ENCODE measurements at regions not wholly inside any gene's neighbourhood (a gene's known extent, or its start where the extent isn't known, plus 50 kb on each side); places are given as distances from the start of the nearest gene placed in this dataset.

DNA sequence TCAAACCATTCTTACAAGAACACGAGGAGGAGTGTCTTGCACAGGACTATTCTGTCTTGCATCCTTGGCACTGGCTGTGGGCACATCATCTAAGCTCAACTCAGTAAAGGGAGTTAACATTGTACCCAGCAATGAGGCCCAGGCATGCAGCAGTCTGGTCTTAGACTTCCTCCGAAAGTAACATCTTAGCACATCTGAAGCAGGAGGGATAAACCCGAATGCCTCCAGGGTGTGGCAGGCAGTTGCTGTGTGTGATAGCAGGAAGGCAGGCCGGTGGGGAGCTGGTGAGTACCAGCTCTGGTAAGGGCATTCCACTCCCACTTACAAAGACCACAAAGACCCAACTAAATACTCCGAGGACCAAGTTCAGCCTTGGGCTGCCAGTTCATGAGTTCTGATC, 206.3 kb downstream of the TSN start:
- DNase-seq (ENCODE audit: low spot score) = no peak

GRCh38 chr2:121965661-121966060, 210.2 kb downstream of the TSN start:
- DNase-seq (ENCODE audit: low spot score) = no peak

DNA sequence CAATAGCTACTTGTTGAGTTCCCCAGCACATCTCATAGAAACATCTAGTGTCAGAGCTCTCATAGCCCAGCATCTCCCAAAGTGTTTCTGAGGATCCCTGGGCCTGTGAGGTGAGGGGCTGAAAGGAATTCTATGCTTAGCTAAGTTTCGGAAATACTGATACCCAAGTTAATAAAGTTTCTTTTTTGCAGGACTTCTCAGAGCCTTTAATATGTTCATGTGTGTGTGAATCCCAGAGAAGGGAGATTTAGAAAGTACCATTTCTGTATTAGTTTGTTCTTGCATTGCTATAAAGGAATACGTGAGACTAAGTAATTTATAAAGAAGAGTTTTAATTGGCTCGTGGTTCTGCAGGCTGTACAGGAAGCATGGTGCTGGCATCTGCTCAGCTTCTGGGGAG, 211.2 kb downstream of the TSN start:
- DNase-seq (ENCODE audit: low spot score) = no peak

GRCh38 chr2:121969166-121969565, 213.7 kb downstream of the TSN start:
- no peak for DNase-seq (ENCODE audit: low spot score)

GRCh38 chr2:121969766-121970639, 214.6 kb downstream of the TSN start:
- DNase-seq (ENCODE audit: low spot score) = no peak

DNA sequence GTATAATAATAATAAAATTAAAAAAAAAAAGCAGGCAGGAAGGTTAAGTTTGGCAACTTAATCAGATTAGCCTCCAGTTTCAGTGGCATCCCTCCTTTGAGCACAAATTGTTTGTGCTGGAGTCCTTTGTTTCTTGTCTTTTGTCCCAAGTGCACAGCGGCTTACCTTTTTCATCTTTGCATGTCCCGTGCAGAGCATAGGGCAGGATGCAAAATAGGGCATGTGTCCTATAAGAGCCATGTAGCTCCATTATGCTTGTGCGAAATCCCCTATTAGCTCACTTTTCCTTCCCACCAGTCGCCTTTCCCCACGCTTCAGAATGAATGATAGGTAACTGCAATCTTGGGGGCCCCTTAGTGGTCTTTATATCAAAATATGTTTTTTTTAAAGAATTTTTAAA, 216.8 kb downstream of the TSN start:
- no peak for DNase-seq (ENCODE audit: low spot score)

- peak; percentile 74 for DNase-seq (ENCODE audit: low spot score)
Measured at GRCh38 chr2:121974897-121975661, 219.6 kb downstream of the TSN start.

DNA sequence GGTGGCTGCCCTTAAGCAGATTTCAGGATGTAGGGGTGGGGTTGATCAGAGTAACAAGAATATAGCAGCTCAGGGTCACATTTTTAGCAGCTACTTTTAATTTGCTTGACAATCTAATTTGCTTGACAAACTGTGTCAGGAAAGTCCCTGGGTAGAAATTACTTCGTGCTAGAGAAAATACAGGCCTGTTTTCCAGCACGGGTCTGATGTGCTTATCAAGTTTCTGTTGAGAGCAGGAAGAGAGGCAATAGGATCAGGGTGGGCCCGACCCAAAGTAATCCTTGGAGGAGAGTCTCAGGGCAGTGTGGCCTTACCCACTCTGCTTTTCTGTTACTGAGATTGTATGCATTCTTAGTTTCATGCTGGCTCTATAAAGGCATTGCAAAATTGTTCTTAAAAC, 221.5 kb downstream of the TSN start:
- DNase-seq (ENCODE audit: low spot score) = no peak

- no peak for DNase-seq (ENCODE audit: low spot score)
Measured at GRCh38 chr2:121977326-121977725, 221.9 kb downstream of the TSN start.

GRCh38 chr2:121992700-121993099, 237.2 kb downstream of the TSN start:
- no peak for DNase-seq (ENCODE audit: low spot score)

- no peak for DNase-seq (ENCODE audit: low spot score)
Measured at GRCh38 chr2:121993682-121994081, 238.2 kb downstream of the TSN start.

- no peak for DNase-seq (ENCODE audit: low spot score)
Measured at GRCh38 chr2:121994238-121995206, 239.1 kb downstream of the TSN start.

DNA sequence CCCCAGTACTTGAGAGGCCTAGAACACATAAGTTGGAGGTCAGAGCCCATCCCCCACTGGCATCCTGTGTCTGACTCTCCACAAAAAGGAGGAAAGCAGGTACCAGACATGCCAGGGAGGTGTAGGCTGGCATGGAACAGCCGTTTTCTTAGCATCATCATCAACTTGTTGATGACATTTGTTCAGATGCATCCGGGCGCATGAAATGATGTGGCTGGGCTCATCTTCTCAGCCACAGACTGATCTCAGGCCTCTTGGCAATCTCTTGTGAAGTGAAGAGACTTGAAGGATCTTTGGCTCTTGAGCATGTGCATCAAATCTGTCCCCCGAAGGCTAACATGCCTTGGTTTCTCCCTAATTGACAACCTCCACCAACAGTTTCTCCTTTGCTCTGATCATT, 243.3 kb downstream of the TSN start:
- DNase-seq (ENCODE audit: low spot score) = no peak

- peak; percentile 10 for DNase-seq (ENCODE audit: low spot score)
Measured at GRCh38 chr2:121999264-121999663, 243.8 kb downstream of the TSN start.

GRCh38 chr2:122000556-122001340, 245.3 kb downstream of the TSN start:
- DNase-seq (ENCODE audit: low spot score) = no peak

GRCh38 chr2:122001441-122001874, 246.0 kb downstream of the TSN start:
- no peak for DNase-seq (ENCODE audit: low spot score)

GRCh38 chr2:122003196-122003940, 247.9 kb downstream of the TSN start:
- DNase-seq (ENCODE audit: low spot score) = no peak

GRCh38 chr2:122007126-122007525, 251.7 kb downstream of the TSN start:
- no peak for DNase-seq (ENCODE audit: low spot score)

- no peak for DNase-seq (ENCODE audit: low spot score)
Measured at GRCh38 chr2:122007577-122007976, 252.1 kb downstream of the TSN start.

- DNase-seq (ENCODE audit: low spot score) = no peak
Measured at GRCh38 chr2:122009561-122009960, 254.1 kb downstream of the TSN start.

Data from SK-N-DZ (cell line).